ENCODE measurements at regions not wholly inside any gene's neighbourhood (a gene's known extent, or its start where the extent isn't known, plus 50 kb on each side); places are given as distances from the start of the nearest gene placed in this dataset.

DNA sequence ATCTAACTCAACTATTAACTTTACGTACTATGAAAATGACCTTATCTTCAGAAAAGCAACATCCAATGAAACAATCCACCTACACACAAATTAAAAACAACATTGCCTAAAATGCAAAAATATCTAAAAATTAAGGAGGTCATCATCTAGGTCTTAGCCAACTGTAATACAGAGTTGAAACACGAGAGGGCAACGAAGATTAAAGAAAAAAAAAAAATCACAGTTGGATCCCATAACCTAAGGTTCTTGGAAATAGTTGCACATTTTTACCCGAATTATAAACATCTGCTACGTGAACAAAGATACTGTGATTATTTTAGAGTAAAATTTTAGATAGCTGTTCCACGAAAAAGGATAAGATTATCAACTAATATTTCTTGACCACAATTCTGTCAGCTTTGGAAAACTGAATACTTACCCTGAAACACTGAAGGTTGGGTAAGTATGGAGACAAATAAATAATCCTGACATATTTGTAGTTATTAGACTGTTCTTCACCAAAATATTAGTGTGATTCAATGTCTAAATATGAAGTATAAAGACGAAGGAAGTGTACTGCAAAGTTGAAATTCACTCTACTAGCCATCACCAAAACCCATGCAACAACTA, 88.0 kb upstream of the AK4 start:
- peak; percentile 65 for TF ChIP-seq CTCF (IDR thresholded peaks at IDR 0.05; ENCODE audit: low read length)
- TF ChIP-seq EZH2 (IDR thresholded peaks at IDR 0.05; ENCODE audit: borderline replicate concordance, low read length) = no peak

Data from OCI-LY1 (cell line).